Activated CD4-positive, alpha-beta T cell treated with anti-CD3 and anti-CD28 coated beads, Interleukin-2, amount 50 U/mL, for 1 hour (primary cell): ENCODE measurements at regions not wholly inside any gene's neighbourhood (a gene's known extent, or its start where the extent isn't known, plus 50 kb on each side); places are given as distances from the start of the nearest gene placed in this dataset.
"Not testable (repeated sequence)": the region's sequence is repeated elsewhere in the genome, so short reads cannot be mapped to it uniquely, and the experiment has no call there.

Experiments
- DNase-seq: peaks from one replicate; pipeline ENCODE4 v3.0.0-alpha.2; 2020

DNA sequence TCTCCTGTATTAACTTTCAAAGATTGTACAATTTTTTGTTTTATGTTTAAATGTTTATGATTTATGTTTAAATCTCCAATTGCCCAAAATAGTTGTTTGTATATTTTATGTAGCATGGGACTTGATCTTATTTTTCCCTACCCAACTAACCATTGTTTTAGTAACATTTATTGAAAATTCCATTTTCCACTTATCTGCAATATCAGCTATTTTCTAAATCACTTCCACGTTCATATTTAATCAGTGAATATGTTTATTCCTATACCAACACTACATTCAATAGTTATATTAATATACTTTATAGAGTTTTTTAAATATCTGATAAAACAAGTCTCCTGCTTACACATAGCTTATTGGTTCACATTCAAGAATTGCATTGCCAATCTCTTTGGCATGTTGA is 532.2 kb downstream of the CHSY3 start:
- DNase-seq, result no peak

- DNase-seq, result no peak
Observed at GRCh38 chr5:130427222-130427955, 523.1 kb downstream of the CHSY3 start.

DNA sequence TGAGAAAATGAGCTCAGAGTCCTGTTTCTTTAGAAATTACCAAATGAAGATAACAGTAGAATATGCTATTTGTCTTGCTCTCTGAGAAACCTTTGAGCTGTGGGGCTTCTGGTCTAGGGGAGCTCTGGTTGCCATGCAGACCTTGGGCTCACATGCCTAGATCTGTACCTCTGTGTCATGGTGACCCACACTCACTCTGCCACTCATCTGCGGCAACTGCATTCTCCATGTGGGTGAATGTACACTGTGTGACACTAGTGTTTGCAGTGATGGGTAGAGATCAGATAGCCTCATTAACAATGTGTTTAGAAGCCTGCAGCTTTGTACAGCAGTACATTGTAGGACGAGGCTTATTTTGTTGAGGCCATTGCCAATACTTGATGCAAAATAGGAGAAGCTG is 521.2 kb downstream of the CHSY3 start:
- no peak for DNase-seq

GRCh38 chr5:130424341-130424740 is 520.1 kb downstream of the CHSY3 start:
- DNase-seq, result no peak

DNA sequence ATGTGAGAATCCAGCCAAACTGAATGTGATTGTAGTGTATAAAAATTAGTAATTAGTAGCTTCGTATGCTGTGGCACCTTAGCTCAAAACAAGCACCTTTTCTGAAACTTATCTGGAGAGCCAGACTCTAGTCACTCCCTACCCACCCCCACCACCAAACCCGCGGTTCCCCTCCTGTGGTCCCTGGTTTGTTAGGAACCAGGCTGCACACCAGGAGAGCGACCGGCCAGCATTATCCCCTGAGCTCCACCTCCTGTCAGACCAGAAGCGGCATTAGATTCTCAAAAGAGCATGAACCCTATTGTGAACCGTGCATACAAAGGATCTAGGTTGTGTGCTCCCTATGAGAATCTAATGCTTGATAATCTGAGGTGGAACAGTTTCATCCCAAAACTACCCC is 498.6 kb downstream of the CHSY3 start:
- no peak for DNase-seq

GRCh38 chr5:130400091-130400490 is 495.8 kb downstream of the CHSY3 start:
- no peak for DNase-seq

DNA sequence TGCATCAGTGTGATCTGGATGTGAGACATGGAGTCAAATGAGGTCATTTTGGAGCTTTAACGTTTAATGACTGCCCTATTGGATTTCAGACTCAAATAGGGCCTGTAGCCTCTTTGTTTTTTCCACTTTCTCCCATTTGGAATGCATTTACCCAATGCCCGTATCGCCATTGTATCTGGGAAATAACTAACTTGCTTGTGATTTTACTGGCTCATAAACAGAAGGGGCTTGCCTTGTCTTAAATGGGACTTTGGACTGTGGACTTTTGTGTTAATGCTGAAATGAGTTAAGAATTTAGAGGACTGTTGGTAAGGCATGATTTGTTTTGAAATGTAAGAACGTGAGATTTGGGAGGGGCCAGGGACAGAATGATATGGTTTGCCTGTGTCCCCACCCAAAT is 494.6 kb downstream of the CHSY3 start:
- no peak for DNase-seq

DNA sequence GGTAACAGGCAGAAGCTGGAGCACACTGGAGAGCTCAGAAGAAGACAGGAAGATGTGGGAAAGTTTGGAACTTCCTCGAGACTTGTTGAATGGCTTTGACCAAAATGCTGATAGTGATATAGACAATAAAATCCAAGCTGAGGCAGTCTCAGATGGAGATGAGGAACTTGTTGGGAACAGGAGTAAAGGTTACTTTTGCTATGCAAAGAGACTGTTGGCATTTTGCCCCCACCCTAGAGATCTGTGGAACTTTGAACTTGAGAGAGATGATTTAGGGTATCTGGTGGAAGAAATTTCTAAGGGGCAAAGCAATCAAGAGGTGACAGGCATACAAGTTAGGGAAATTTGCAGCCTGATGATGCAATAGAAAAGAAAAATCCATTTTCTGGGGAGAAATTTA is 493.5 kb downstream of the CHSY3 start:
- DNase-seq, result not testable (repeated sequence)

- DNase-seq, result no peak
Observed at GRCh38 chr5:130397132-130397531, 492.9 kb downstream of the CHSY3 start.

DNA sequence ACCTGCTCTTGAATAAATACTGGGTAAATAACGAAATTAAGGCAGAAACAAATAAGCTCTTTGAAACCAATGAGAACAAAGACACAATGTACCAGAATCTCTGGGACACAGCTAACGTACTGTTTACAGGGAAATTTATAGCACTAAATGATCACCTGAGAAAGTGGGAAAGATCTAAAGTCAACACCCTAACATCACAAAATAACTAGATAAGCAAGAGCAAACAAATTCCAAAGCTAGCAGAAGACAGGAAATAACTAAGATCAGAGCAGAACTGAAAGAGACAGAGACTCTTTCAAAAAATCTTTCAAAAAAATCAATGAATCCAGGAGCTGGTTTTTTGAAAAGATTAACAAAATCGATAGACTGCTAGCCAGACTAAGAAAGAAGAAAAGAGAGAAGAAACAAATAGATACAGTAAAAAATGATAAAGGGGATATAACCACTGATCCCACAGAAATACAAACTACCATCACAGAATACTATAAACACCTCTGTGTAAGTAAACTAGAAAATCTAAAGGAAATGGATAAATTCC is 487.5 kb downstream of the CHSY3 start:
- not testable (repeated sequence) for DNase-seq

- DNase-seq, result no peak
Observed at GRCh38 chr5:130386155-130386554, 481.9 kb downstream of the CHSY3 start.

- DNase-seq, result no peak
Observed at GRCh38 chr5:130385656-130386055, 481.4 kb downstream of the CHSY3 start.

DNA sequence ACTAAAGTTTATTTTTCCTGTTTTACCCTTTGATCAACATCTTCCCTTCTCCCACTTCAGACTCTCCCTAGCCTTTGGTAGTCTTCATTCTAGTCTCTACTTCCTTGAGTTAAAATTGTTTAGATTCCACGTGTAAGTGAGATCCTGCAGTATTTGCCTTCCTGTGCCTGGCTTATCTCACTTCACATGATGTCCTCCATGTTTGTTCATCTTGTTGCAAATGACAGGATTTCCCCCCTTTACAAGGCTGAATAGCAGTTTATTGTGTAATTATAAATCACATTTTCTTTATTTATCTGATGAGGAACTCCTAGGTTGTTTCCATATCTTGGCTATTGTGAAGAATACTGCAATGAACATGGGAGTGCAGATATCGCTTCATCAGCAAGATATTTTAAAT is 461.7 kb downstream of the CHSY3 start:
- no peak for DNase-seq

GRCh38 chr5:130350131-130350530 is 445.9 kb downstream of the CHSY3 start:
- DNase-seq, result no peak

- DNase-seq, result no peak
Observed at GRCh38 chr5:130337179-130337888, 433.1 kb downstream of the CHSY3 start.

DNA sequence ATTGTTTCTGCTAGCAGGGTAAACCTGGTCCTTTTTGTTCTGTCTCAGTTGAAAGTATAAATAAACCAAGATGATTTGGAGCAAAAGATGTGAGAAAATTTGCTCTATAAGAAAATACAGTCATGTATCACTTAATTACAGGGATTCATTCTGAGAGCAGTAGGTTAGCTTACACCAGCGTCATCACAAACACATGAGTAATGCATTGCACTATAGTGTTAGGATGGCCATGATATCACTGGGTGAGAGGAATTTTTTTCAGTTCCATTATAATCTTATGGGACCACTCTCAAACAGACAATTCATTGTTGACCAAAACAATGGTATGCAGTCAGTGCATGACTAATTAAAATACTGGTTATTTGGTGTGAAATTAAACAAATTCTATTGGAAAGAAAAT is 430.9 kb downstream of the CHSY3 start:
- DNase-seq, result no peak

DNA sequence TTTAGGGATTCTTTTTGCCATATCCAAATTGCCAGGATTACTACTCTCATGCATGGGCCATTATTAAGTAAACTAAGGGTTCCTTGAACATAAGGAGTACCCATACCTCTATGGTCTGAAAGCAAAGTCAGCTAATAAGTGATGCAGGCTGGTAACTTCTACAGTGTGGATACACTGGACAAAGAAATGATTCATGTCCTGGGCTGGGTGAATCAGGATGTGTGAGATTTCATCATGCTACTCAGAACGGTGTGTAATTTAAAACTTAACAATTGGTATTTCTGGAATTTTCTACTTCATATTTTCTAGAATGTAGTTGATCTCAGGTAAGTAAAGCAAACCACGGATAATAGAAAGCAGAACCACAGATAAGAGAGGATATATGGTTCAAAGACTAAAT is 428.8 kb downstream of the CHSY3 start:
- DNase-seq, result no peak

GRCh38 chr5:130331332-130331731 is 427.1 kb downstream of the CHSY3 start:
- DNase-seq, result no peak

- DNase-seq, result no peak
Observed at GRCh38 chr5:130324953-130325671, 420.8 kb downstream of the CHSY3 start.

- no peak for DNase-seq
Observed at GRCh38 chr5:130323804-130324454, 419.7 kb downstream of the CHSY3 start.

DNA sequence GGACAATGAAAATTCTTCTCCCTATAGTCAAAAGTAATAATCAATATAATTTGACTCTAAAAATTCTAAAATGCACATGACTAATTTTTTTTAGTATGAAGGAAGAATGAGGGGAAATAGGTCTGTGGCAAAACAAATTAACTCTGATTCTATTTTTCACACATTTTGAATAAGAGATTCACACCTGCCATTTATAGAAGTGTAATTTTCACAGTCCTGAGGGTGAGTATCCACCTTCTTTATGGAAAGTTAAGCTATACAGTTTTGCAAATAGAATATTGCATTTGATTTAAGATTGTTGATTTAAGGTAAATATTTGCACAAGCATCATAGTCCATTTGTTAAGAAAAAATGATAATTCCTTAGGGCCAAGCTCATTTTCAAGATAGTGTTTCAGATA is 417.7 kb downstream of the CHSY3 start:
- no peak for DNase-seq

GRCh38 chr5:130316971-130317680 is 412.9 kb downstream of the CHSY3 start:
- no peak for DNase-seq

- no peak for DNase-seq
Observed at GRCh38 chr5:130295235-130295634, 391.0 kb downstream of the CHSY3 start.
